ENCODE measurements at regions not wholly inside any gene's neighbourhood (a gene's known extent, or its start where the extent isn't known, plus 50 kb on each side); places are given as distances from the start of the nearest gene placed in this dataset.

- Histone ChIP-seq H3K27me3 (replicated peaks in 1 of 4; ENCODE audit: control insufficient read depth in 3 of 4, extremely low read depth in 1 of 4, insufficient read depth in 3 of 4, low read length in 3 of 4) (no peaks in the 10 kb centered on the region), H3K56ac (replicated peaks; ENCODE audit: insufficient read length, low read depth, low read length) (no peak overlapping the region), H2BK20ac (ENCODE audit: low read length) (no peak overlapping the region), H4K91ac (replicated peaks; ENCODE audit: insufficient read length, low read length) (no peak overlapping the region), H3K23ac (ENCODE audit: insufficient read length) (no peak overlapping the region), H2BK5ac (ENCODE audit: low read depth, low read length) (no peak overlapping the region), H2BK15ac (ENCODE audit: low read length) (no peak overlapping the region), H3K9ac (replicated peaks in 1 of 4; ENCODE audit: extremely low read depth in 1 of 4, low read depth in 3 of 4, low read length in 3 of 4) (no peak overlapping the region), H3K9me3 (ENCODE audit: insufficient read depth in 2 of 2, low read depth in 1 of 2, low read length in 1 of 2) (no peaks in the 10 kb centered on the region), H3K23me2 (ENCODE audit: low read depth, low read length) (no peaks in the 10 kb centered on the region), H3K4ac (replicated peaks; ENCODE audit: insufficient read length, low read depth, low read length) (no peak overlapping the region), H3K36me3 (ENCODE audit: control insufficient read depth in 2 of 4, insufficient read depth in 4 of 4, low read length in 3 of 4) (no peaks in the 10 kb centered on the region), H3K4me1 (replicated peaks in 1 of 4; ENCODE audit: control insufficient read depth in 3 of 4, insufficient read depth in 4 of 4, low read length in 3 of 4) (0 out of 7 replicates have a peak, but pooled peaks cover 0 to 2% (median 0%) of the 10 kb centered on the region in 4 experiments), H2BK120ac (replicated peaks; ENCODE audit: low read depth, low read length) (no peak overlapping the region), H3K4me3 (ENCODE audit: extremely low read depth in 1 of 4, insufficient read depth in 2 of 4, low read depth in 3 of 4, low read length in 4 of 4) (no peak overlapping the region), H4K5ac (ENCODE audit: insufficient read length, low read depth, low read length) (no peak overlapping the region), H3K4me2 (ENCODE audit: insufficient read depth in 1 of 2, low read depth in 2 of 2, low read length in 2 of 2) (no peak overlapping the region), H3K27ac (ENCODE audit: low read depth, low read length) (no peak overlapping the region), H2AFZ (ENCODE audit: low read length) (no peak overlapping the region), H2BK12ac (ENCODE audit: low read depth, low read length) (no peak overlapping the region), H3K18ac (ENCODE audit: extremely low read depth, low read length) (no peak overlapping the region), H3K79me2 (ENCODE audit: control insufficient read depth in 1 of 2, insufficient read depth in 2 of 2, low read length in 2 of 2) (no peaks in the 10 kb centered on the region), H2AK5ac (ENCODE audit: low read depth, low read length) (no peak overlapping the region), H4K20me1 (replicated peaks in 1 of 2; ENCODE audit: control insufficient read depth in 1 of 2, insufficient read depth in 2 of 2, low read length in 2 of 2) (no peaks in the 10 kb centered on the region), H3K79me1 (ENCODE audit: low read depth, low read length) (no peaks in the 10 kb centered on the region), H4K8ac (ENCODE audit: extremely low read depth, insufficient read depth, low read length) (no peak overlapping the region), H3K14ac (ENCODE audit: insufficient read length) (no peak overlapping the region)
- FAIRE-seq, result no peak
- ChIA-PET POLR2A (ENCODE audit: partially characterized antibody) (no interaction called here), CTCF (ENCODE audit: partially characterized antibody) (interaction anchor here (0.5 to 1.0 kb wide), 2 partner anchors 21 to 1069 kb away, joined by 3 read pairs; no protein-coding TSS in a partner anchor)
- WGBS, 2 experiments (ENCODE audit: extremely low coverage in 1 of 2, insufficient coverage in 1 of 2, insufficient read length in 1 of 2, insufficient replicate concordance in 2 of 2, low coverage in 1 of 2, low lambda C conversion rate in 2 of 2, missing lambda C conversion rate in 1 of 2), result 92% methylated on average over 3 of the region's 3 CpGs; no CpG with 5 or more reads in 1 of the 2 experiments
- no peak for DNase-seq (ENCODE audit: low read depth in 1 of 2, low spot score in 2 of 2)
- TF ChIP-seq CBX8 (IDR thresholded peaks at IDR 0.05; ENCODE audit: borderline replicate concordance, low read depth, low read length) (no peak), BCL11A (IDR thresholded peaks at IDR 0.05; ENCODE audit: low read depth in 2 of 2, low read length in 2 of 2) (no peak), SIN3A (conservative IDR thresholded peaks at IDR 0.05 in 1 of 2, IDR thresholded peaks at IDR 0.05 in 1 of 2; ENCODE audit: low read depth in 1 of 2, low read length in 2 of 2) (no peak), MAX (IDR thresholded peaks at IDR 0.05) (no peak), POU5F1 (IDR thresholded peaks at IDR 0.05; ENCODE audit: low read depth, low read length) (no peak), JUN (IDR thresholded peaks at IDR 0.05; ENCODE audit: low read depth, low read length) (no peak), BRCA1 (IDR thresholded peaks at IDR 0.05; ENCODE audit: low read depth, low read length) (no peak), GABPA (IDR thresholded peaks at IDR 0.05; ENCODE audit: borderline replicate concordance, insufficient read depth, low read length) (no peak), SP1 (IDR thresholded peaks at IDR 0.05; ENCODE audit: low read depth, low read length) (no peak), TAF7 (optimal IDR thresholded peaks at IDR 0.05; ENCODE audit: borderline replicate concordance, low read depth, low read length) (no peak), HDAC2 (IDR thresholded peaks at IDR 0.05; ENCODE audit: borderline replicate concordance in 1 of 2, low read depth in 2 of 2, low read length in 2 of 2) (no peak), KDM4A (IDR thresholded peaks at IDR 0.05; ENCODE audit: low read depth, low read length, severe bottlenecking) (no peak), E2F6 (IDR thresholded peaks at IDR 0.05) (no peak), SIX5 (IDR thresholded peaks at IDR 0.05; ENCODE audit: low read depth, low read length) (no peak)
Observed at GRCh38 chr16:25570131-25570530, 121.6 kb upstream of the HS3ST4 start.

Data from H1 (cell line).